CD4-positive, alpha-beta T cell treated with Interleukin-4 for 1 hour (primary cell): ENCODE measurements at regions not wholly inside any gene's neighbourhood (a gene's known extent, or its start where the extent isn't known, plus 50 kb on each side); places are given as distances from the start of the nearest gene placed in this dataset.
"Not testable (repeated sequence)": the region's sequence is repeated elsewhere in the genome, so short reads cannot be mapped to it uniquely, and the experiment has no call there.

Source experiments
- DNase-seq, 2 donors: peaks; one replicate each; pipeline ENCODE4 v3.0.0-alpha.2; 2020 to 2022

DNA sequence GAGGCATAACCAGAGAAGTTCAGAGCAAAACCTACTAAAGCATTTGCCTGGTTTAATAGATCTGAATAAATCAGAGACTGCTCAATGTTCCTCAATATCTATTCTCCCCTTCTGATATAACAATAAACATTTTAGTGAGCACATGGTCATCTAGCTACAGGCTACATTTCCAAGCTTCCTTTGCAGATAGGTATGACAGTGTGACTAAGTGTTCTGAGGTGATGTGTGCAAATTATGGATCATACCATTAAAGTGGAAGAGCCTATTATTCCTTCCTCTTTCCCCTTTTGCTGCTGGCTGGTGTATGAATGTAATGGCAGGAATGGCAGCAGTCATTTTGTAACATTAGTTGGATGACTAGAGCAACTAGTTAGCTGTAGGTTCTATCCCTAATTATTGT, 285.8 kb upstream of the RASA1 start:
- DNase-seq: no peak

DNA sequence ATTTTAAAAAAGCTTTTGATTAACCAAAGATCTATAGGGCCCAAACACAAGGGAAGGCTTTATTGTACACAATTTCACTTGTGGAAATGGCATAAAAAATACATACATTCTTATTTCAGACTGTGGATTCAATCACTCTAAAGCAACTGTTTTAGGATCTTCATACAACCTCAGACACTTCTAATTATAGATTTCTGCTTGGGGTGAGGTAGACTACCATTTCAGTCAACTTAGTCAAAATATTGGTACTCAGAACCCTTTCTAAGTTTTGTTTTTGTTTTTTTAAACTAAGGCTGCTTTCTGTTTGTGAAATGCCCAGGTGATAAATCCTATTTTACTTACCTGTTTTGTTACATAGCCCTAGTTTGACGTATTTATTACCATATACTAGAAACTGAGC, 284.5 kb upstream of the RASA1 start:
- no peak for DNase-seq

- peak in 1 of 2 donors; percentile 16 for DNase-seq
These were observed 280.8 kb upstream of the RASA1 start for GRCh38 chr5:86986837-86987236.

DNA sequence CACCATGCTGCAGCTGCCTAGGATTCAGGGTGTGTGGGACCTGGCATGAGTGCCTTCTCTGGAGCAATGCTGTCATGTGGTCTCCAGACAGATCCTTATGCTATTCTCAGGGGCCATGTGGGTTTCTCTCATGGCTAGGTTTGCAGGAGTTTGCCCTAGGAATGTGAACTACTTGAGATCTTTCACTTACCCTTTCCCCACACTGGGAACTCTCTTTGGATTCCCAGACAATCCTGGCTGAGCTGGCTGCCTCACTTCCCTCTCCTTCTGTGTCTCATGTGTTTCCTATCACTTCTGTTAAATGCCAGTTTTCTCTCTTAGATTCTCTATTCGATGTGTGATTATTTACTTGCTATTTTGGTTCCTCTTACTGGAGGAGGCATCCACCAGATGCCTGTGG, 270.2 kb upstream of the RASA1 start:
- DNase-seq: no peak

DNA sequence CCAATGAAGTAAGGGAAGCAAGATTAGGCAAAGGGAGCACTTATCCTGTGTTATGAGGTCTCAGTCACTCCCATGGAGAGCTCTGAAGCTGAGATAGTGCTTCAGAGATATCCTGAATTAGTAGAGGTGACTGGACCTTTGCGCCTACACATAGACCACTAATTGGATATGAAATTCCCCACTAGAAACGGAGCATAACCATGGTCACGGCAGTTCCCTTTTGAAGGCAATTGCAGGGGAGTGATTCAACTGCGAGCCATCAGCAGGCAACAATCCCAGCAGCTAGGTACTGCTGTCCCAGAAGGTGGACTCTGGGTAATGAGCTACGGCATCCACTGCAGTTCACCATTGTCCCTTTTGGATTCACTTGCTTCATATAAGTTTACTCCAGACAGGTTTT, 267.7 kb upstream of the RASA1 start:
- no peak for DNase-seq

- no peak for DNase-seq
These were observed 265.2 kb upstream of the RASA1 start for GRCh38 chr5:87002485-87002884.

DNA sequence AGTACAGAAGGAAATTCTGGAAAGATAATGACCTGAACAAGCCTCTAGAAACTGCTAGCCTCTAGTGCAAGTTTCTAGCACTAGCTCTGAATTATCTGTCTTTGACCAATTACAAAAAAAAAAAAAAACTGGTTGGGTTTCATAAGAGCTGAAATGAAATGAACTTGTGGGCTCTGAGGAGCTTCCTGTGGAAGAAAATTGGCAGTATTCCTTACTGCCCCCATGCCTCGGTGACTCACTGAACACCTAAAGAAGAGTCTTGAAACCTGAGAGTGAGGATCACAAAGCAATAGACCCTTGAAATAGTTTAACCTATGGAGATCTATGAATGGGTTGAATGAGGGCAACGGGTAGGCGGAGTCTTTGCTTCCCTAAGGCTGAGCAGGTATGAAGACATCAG, 263.6 kb upstream of the RASA1 start:
- no peak for DNase-seq

GRCh38 chr5:87007737-87008136, 259.9 kb upstream of the RASA1 start:
- no peak for DNase-seq

DNA sequence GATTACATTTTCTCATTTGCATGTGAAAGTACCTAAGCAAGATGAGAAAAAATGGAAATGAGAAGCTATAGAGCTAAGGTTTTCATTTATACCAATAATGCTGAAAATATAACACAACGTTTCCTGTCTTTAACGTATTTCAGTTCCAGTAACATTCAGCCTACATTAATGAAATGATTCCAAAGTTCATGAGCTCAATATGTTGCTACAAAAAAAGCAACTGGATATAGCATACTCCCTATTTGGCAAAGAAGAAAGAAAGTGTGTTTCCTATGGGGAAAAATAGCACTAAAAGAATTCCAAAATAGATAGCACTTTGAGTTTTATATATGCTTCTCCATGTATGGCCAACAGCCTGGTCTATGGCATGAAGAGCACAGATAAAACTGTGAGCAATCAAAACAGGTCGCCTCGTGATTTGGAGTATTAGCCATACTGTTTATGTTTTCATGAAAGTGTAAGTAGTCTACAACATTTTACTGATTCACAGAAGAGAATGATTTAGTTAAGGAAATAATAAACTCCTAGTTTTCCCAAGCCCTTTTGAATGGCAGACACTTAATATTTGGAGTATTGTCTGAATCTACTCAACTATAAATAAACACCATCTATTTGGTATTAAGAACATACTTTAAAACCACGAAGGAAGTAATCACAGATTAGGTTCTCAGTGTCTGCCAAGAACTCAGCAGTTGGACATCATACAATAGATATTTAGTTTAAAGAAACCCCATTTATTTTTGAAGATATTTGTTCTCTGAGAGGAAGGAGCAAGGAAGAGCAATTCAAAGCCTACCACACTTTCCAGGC, 258.7 kb upstream of the RASA1 start:
- no peak for DNase-seq

- no peak for DNase-seq
These were observed 256.9 kb upstream of the RASA1 start for GRCh38 chr5:87010736-87011135.

DNA sequence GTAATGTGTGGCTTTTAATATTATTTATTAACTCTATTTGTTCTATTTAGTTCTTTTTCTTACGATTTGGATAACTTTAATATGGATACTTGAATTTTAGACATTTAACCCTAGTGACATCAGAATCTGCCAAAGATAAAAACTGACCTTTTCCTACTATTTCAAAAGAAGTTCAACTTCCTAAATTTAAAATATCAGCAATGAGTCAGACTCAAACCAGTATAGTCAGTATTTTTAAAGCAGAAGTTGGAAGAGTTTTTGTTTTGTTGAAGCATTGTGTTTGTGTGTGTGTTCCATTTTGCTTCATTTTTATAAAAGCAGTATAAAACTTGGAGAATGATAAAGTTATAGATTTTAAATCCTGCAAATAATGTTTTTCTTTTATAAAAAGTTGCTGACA, 251.8 kb upstream of the RASA1 start:
- no peak for DNase-seq

DNA sequence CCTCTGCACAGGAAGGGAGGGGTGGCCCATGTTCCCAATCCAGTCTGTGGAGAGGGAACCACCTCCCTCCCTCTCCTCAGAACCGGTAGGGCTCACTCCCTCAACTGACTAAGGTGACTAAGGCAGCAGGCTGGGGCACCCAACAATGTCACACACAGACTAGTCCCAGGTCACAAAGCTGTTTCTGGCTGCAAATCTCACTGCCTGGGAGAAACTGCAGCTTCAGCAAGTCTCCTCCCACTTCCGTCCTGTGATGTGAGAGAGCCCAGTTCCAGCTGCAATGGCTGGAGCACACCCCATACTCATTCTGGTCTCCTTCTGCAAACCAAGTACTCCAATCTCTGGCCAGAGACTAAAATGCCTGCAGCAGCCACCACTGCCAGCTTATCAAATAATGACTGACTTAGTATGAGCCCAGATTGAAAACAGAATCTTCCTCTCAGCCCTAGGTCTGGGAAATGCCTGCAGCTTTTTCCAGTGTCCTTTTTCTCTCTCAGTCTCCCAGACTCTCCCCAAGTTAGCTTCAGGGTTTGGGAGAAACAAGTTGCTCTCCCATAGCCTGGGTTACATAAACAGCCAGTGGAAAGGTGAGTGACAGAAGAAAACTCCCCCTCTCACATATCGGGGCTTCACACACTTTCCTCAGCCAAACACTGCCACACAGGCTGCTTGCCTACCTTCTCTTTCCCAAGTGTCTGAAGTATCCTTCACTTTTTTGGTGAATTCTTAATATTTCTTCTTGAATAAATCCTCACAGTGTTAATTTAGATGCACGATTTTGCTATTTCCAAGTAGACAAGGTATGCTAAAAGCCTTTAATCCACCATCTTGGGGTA, 247.4 kb upstream of the RASA1 start:
- peak; percentile 18 to 34 for DNase-seq

DNA sequence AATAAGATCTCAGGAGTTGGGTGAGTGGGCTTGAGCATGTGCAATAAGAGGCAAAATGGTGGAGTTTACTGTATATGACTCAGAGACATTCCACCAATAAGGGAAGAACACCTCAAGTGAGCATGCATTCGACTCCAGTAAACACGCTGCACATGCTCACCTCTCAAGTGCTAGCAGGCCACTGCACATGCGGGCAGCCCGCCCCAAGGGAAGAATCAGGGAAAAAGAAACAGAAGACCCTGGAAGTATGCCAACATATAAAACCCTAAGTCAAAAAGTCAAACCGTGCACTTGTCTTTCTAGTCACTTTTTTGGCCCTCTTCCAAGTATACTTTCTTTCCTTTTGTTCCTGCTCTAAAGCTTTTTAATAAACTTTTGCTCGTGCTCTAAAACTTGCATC, 245.3 kb upstream of the RASA1 start:
- DNase-seq: no peak

- DNase-seq: no peak
These were observed 240.1 kb upstream of the RASA1 start for GRCh38 chr5:87027570-87027969.

GRCh38 chr5:87029951-87030350, 237.7 kb upstream of the RASA1 start:
- no peak for DNase-seq

GRCh38 chr5:87030699-87031098, 237.0 kb upstream of the RASA1 start:
- DNase-seq: no peak

GRCh38 chr5:87034557-87034956, 233.1 kb upstream of the RASA1 start:
- peak in 1 of 2 donors; percentile 8 for DNase-seq

GRCh38 chr5:87042554-87042953, 225.1 kb upstream of the RASA1 start:
- no peak for DNase-seq

DNA sequence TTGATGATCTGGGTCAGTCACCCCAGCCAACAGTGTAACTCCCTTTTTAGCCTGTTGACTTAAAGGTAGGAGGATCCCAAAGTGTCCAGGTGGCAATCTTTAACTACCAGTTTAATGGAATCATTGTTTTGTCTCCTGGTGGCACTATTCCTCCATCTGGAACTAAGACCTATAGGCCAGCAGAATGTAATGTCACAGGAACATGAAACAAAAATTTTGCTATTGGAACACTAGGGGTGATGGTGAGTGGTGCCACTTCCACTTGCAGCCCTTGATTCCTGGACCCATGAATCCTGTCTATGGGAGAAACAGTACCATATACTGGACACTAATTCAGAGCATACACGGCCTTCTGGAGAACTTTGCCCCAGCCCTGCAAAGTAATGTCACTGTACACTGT, 219.5 kb upstream of the RASA1 start:
- DNase-seq: no peak

DNA sequence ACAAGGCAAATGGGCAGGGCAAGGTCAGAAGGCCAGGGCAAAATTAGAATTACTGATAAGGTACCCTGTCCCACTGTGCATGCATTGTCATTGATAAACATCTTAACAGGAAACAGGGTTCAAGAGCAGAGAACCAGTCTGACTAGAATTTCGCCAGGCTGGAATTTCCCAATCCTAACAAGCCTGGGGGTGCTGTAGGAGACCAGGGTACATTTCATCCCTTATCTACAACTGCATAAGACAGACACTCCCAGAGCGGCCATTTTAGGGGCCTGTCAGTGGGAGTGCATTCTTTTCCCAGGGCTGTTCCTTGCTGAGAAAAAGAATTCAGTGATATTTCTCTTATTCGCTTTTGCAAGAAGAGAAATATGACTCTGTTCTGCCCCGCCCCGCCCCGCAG, 218.7 kb upstream of the RASA1 start:
- DNase-seq: not testable (repeated sequence)

DNA sequence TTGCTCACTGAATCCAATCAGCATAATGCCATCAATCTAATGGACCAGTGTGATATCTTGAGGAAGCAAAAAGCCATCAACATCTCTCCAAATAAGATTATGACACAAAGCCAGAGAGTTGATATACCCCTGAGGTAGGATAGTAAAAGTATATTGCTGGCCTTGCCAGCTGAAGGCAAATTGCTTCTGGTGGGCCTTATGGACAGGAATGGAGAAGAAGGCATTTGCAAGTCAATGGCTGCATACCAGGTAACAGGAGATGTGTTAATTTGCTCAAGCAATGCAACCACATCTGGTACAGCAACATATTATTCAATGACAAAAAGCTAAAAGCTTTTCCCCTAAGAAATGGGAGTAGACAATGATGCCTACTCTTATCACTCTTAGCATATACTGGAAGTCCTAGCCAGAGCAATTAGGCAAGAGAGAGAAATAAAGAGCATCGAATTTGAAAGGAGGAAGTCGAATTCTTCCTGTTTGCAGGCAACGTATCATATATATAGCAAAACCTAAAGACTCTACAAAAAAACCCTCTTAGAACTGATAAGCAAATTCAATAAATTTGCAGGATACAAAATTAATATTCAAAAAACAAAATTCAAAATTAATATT, 216.1 kb upstream of the RASA1 start:
- DNase-seq: no peak

- DNase-seq: no peak
These were observed 214.5 kb upstream of the RASA1 start for GRCh38 chr5:87053146-87053545.

- DNase-seq: no peak
These were observed 212.9 kb upstream of the RASA1 start for GRCh38 chr5:87054821-87055220.

- DNase-seq: no peak
These were observed 206.6 kb upstream of the RASA1 start for GRCh38 chr5:87061046-87061445.
